ENCODE measurements at regions not wholly inside any gene's neighbourhood (a gene's known extent, or its start where the extent isn't known, plus 50 kb on each side); places are given as distances from the start of the nearest gene placed in this dataset.
A peak's percentile ranks its signal among the peaks of the same experiment; 100 is the strongest.

DNA sequence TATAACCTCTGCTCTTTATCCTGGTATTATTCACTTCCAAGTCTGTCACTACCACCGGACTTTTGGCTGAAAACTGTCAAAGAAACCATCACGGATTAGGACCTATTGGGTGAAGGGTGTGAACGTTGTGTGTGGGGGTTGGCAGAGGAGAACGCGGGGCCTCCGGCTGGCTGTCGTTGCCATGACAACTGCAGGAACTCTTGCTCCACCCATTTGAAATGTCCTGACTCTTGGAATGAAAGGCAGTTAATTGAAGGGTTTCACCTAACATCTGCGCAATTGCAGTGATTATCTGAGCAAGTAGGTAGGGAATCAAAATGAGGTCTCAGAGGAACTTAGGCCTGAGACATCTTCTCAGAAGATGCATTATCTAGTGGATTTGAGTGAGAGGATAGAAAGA is 60.9 kb upstream of the CLMP start:
- no peak for DNase-seq (ENCODE audit: low spot score)

DNA sequence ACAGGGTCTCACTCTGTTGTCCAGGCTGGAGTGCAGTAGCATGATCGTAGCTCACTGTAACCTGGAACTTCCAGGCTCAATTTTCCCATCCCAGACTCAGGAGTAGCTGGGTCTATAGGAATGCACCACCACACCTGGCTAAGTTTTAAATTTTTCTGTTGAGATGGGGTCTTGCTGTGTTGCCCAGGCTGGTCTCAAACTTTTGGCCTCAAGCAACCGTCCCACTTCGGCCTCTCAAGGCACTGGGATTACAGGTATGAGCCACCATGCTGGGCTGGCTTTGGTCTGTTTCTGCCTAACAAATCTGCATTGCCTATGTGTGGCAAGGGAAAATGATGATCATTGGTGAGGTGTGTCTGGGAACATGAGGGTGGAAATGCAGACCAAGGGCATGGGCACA is 59.3 kb upstream of the CLMP start:
- no peak for DNase-seq (ENCODE audit: low spot score)

DNA sequence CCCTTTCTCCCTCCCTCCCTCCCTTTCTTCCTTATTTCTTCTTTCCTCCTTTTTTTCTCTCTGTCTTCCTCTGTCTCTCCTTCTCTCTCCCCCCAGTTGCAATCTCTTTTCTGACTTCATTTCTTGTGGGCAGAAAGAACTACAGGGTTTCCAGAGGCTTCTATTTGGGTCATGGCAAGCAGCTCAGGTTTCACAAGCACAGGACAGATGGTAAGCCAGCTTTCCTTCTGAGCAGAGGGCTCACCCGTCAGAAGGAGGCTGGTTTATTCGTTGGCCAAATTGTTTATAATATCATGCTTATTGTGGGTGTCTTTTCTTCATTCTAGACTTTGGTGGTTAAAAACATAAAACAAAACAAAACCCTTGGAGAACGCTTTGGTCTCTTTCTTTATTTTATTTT is 58.9 kb upstream of the CLMP start:
- DNase-seq (ENCODE audit: low spot score), result no peak

DNA sequence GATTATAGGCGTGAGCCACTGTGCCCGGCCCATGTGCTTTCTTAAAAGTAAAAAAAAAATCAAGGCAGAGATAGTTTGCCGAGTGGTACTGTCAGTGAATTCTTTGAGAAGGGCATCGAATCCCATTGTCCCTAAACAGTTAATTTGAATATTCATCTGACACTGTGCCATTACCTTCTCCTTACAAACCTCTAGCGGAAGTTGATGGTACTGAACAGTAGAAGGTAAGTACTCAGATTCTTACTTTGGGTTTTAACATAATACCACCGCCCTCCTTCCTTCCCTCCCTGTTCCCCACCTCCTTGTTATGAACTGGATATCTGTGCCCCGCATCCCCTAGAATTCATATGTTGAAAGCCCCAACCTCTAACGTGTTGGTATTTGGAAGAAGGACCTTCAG is 58.2 kb upstream of the CLMP start:
- DNase-seq (ENCODE audit: low spot score), result no peak

DNA sequence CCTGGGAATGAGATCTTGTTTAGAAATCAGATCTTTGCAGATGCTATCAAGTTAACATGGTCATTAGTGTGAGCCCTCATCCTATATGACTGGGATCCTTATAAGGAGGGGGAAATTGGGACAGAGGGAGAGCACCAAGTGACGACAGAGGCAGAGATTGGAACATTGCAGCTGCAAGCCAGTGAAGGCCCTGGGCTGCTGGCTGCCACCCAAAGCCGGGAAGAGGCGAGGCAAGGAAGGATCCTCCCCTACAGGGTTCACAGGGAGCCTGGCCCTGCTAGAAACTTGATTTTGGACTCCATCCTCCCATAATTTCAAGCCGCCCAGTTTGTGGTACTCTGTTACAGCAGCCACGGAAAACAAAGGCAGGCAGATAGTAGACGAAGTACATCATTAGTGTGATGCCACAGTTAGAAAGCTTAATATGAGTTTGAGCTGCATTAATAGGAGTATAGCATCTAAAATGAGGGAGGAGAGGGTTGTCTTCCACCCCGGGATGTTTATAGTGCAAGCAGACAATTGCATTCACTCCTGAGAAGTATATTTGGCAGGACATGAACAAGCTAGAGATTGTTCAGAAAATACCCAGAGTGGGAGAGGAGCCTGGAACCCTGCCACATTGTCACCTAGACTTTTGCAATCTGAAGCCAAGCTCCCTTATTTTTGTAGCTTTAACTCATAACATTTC is 56.8 kb upstream of the CLMP start:
- DNase-seq (ENCODE audit: low spot score), result no peak

DNA sequence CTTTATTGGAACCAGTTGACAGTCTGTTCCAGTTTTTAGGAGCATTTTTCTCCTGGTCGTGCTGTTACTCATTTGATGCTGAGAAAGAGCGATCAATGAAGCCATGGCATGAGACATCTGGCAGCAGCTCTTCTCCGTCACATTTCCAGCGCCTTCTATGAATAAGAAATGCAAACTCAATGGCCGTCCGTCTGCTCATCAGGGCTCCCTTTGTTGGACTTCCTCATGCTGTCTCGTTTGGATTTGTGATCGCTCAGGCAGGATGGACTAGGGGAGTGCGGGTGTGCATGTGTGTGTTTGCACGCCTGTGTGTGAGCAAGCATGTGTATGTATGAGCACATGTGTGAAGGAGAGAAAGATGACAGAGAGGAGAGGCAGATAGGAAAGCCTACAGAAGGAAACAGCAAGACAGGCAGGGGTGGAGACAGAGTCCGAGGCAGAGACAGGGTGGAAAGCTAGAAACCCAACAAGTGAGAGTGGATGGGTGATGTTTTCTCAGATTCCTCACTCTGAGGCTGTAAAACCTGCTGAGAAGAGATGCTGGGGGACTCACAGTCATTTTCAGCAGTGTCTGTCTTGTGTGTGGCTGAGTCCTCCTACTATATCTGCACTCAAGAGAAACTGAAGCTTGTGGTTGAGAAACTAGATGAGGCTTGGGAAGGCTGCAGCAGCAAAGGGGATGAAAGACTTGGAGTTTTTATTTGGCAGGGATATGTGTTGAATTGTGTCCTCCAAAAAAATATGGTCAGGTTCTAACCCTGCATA is 56.0 kb upstream of the CLMP start:
- no peak for DNase-seq (ENCODE audit: low spot score)

DNA sequence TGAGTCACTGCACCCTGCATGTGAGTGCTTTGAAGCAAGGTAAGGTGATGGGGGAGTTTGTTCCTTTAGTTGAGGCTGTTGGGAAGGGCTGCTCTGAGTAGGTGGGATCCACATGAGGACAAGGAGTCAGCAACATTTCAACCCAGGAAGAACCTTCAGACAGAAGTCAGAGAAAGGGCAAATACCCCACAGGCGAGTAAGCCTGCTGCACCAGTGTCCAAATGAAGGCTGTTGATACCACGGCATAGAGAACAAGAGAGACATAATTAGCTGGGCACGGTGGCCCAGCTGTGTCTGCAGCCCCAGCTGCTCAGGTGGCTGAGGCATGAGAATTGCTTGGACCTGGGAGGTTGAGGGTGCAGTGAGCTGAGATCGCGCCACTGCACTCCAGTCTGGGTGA is 54.3 kb upstream of the CLMP start:
- no peak for DNase-seq (ENCODE audit: low spot score)

DNA sequence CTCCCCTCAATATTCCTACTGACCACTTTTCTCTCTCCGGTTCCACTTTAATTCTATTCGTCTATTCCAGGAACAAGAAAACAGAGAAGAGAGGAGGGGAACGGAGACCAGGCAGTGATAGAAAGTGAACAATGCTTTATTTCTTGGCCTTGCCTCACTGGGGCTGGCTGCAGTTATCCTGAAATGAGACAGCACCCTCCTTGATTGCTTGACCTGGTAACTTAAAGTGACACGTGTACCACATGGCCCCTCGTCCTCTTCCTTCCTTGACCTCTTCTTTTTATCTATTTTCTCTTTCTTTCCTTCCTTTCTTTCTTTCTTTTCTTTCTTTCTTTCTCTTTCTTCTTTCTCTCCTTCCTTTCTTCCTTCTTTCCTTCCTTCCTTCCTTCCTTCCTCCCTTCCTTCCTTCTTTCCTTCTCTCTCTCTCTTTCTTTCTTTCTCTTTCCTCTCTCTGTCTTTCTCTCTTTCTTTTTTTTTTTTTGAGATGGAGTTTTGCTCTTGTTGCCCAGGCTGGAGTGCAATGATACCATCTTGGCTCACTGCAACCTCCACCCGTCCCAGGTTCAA is 52.8 kb upstream of the CLMP start:
- DNase-seq (ENCODE audit: low spot score), result no peak

DNA sequence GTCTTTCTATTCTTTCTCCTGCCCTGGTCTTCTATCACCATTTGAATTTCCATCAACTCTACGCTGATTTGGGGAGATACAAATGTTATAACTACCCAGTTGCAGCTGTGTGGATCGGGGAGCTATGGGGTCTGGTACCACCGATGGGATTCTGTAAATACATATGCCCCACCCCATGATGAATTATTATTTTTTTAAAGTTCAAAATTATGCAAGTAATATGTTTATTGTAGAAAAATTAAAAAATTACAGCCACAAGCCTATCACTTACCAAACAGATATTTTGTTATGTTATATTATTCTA is 52.4 kb upstream of the CLMP start:
- no peak for DNase-seq (ENCODE audit: low spot score)

DNA sequence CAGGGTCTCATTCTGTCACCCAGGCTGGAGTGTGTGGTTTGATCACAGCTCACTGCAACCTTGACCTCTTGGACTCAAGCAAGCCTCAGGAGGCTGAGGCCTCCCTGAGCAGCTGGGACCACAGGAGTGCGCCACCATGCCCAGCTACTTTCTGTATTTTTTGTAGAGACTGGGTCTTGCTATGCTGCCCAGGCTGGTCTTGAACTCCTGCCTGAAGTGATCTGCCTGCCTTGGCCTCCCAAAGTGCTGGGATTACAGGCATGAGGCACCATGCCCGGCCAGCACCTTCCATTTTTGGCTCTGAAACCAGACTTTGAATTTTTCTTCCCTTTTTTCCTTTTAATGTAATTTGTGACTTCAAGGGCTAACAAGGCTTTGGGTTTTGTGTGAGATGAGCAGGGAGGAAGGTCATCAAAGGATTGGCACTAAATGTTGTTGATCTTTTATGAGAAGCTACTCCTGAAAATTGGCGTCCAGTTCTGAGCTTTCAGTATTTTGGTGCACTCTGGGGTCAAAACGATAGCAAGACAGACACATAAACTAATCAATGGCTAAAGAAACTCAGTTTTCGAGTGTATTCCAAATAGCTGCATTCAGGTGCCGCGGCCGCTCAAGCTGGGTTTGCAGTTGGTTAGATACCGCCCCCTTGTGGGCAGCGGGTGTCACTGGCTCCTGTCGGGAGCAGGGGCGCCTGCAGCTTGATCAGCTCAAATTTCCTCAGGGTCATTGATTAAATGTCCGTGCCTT is 51.9 kb upstream of the CLMP start:
- peak; percentile 74 for DNase-seq (ENCODE audit: low spot score)

DNA sequence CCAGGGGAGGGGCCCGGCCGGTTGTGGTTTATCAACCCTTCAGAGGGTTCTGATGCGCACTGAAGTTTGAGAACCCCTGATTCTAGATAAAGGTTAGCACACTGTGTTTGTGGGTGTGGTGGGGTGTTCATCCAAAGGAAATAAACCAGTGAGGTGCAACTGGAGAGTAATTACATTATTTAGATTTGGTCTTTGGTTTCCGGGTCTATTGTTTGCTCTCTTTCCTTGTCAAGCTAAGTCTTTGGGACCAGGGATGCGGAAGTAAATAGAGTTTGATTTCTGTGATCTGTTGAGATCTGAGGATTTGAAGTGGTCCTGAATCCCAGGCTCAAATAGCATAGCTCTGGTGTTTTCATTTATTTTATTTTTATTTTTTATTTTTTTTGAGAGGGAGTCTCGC is 50.5 kb upstream of the CLMP start:
- no peak for DNase-seq (ENCODE audit: low spot score)
